DND-41 (cell line): ENCODE measurements at regions not wholly inside any gene's neighbourhood (a gene's known extent, or its start where the extent isn't known, plus 50 kb on each side); places are given as distances from the start of the nearest gene placed in this dataset.

ENCODE experiments used
- ATAC-seq: fragments of 200-7000 bp; cut with Tn5 transposase; 3 replicates; pipeline ENCODE4 v1.9.1; 2021; ENCODE audit warnings: low read depth; ENCODE audit not compliant: insufficient read depth
- DNase-seq: peaks from one replicate; pipeline ENCODE4 v3.0.0-alpha.2; 2020
- H2AFZ ChIP-seq: 2 replicates; pipeline ENCODE4 v1.6.0; 2012; ENCODE audit warnings: low read depth, low read length
- H3K27ac ChIP-seq: 2 replicates; pipeline ENCODE4 v1.5.1; 2012; ENCODE audit warnings: low read length, inconsistent platforms
- H3K27me3 ChIP-seq: fragments of 200-600 bp; sonication (generic); 2 replicates; pipeline ENCODE4 v1.6.0; 2012; ENCODE audit warnings: low read length, mild to moderate bottlenecking, inconsistent platforms; ENCODE audit not compliant: insufficient read depth, poor library complexity
- H3K36me3 ChIP-seq: 2 replicates; pipeline ENCODE4 v1.5.1; 2012; ENCODE audit warnings: low read length, inconsistent platforms; ENCODE audit not compliant: insufficient read depth
- H3K4me1 ChIP-seq: 2 replicates; pipeline ENCODE4 v1.5.1; 2012; ENCODE audit warnings: mild to moderate bottlenecking, low read length; ENCODE audit not compliant: insufficient read depth
- H3K4me2 ChIP-seq: 2 replicates; pipeline ENCODE4 v1.6.0; 2012; ENCODE audit warnings: mild to moderate bottlenecking, moderate library complexity, low read length, inconsistent platforms; ENCODE audit not compliant: insufficient read depth
- H3K4me3 ChIP-seq, 2 experiments: fragments of 200-600 bp in 1 of 2; shearing (Covaris generic) in 1 of 2; 2 replicates each; pipeline ENCODE4 v1.5.1; 2012 to 2016; ENCODE audit warnings: inconsistent platforms in 2 of 2, low read length in 2 of 2, mild to moderate bottlenecking in 2 of 2, low read depth in 1 of 2, moderate library complexity in 1 of 2
- H3K79me2 ChIP-seq: 2 replicates; pipeline ENCODE4 v1.6.0; 2012; ENCODE audit warnings: low read length, inconsistent platforms; ENCODE audit not compliant: insufficient read depth
- H3K9ac ChIP-seq: 2 replicates; pipeline ENCODE4 v1.6.0; 2012; ENCODE audit warnings: low read depth, mild to moderate bottlenecking, inconsistent platforms, low read length, moderate library complexity
- H3K9me3 ChIP-seq: 2 replicates; pipeline ENCODE4 v1.5.1; 2012; ENCODE audit warnings: low read length, moderate library complexity, mild to moderate bottlenecking, inconsistent platforms; ENCODE audit not compliant: insufficient read depth, severe bottlenecking
- H4K20me1 ChIP-seq: 2 replicates; pipeline ENCODE4 v1.6.0; 2012; ENCODE audit warnings: low read length; ENCODE audit not compliant: insufficient read depth
- CTCF ChIP-seq: IDR thresholded peaks from 2 replicates; pipeline ENCODE4 v1.5.1; 2012; ENCODE audit warnings: borderline replicate concordance, low read length, moderate library complexity, mild to moderate bottlenecking; ENCODE audit not compliant: poor library complexity, severe bottlenecking; ENCODE audit errors: extremely low read depth
- EZH2 ChIP-seq: IDR thresholded peaks from 3 replicates; pipeline ENCODE4 v1.6.1; 2012; ENCODE audit warnings: borderline replicate concordance, low read depth, mild to moderate bottlenecking, moderate library complexity, low read length, inconsistent platforms; ENCODE audit not compliant: severe bottlenecking

- Histone ChIP-seq H3K4me3 (no peak overlapping the region), H3K9ac (no peak overlapping the region), H3K4me1 (no peaks in the 10 kb centered on the region), H3K4me2 (no peak overlapping the region), H4K20me1 (no peaks in the 10 kb centered on the region), H3K79me2 (no peaks in the 10 kb centered on the region), H3K9me3 (no peaks in the 10 kb centered on the region), H3K27ac (no peak overlapping the region), H2AFZ (no peak overlapping the region), H3K27me3 (no peaks in the 10 kb centered on the region), H3K36me3 (no peaks in the 10 kb centered on the region)
- DNase-seq (no peak), ATAC-seq (no peak)
- TF ChIP-seq EZH2 (no peak), CTCF (no peak)
These were observed 99.5 kb upstream of the MSX2 start for GRCh38 chr5:174624733-174625522.

- no peak for TF ChIP-seq CTCF
- TF ChIP-seq EZH2, result no peak
- Histone ChIP-seq H3K36me3 (no peaks in the 10 kb centered on the region), H3K9ac (no peak overlapping the region), H3K4me1 (no peaks in the 10 kb centered on the region), H3K27me3 (no peaks in the 10 kb centered on the region), H3K27ac (no peak overlapping the region), H3K9me3 (no peaks in the 10 kb centered on the region), H3K79me2 (no peaks in the 10 kb centered on the region), H3K4me3 (no peak overlapping the region), H3K4me2 (no peak overlapping the region), H2AFZ (no peak overlapping the region), H4K20me1 (no peaks in the 10 kb centered on the region)
- ATAC-seq, result no peak
- DNase-seq, result no peak
These were observed 98.6 kb upstream of the MSX2 start for GRCh38 chr5:174625591-174626350.

GRCh38 chr5:174626369-174626920 is 97.9 kb upstream of the MSX2 start:
- Histone ChIP-seq H3K9me3 (no peaks in the 10 kb centered on the region), H3K79me2 (no peaks in the 10 kb centered on the region), H2AFZ (no peak overlapping the region), H3K27ac (no peak overlapping the region), H3K4me1 (no peaks in the 10 kb centered on the region), H3K27me3 (no peaks in the 10 kb centered on the region), H3K4me2 (no peak overlapping the region), H4K20me1 (no peaks in the 10 kb centered on the region), H3K9ac (no peak overlapping the region), H3K4me3 (no peak overlapping the region), H3K36me3 (no peaks in the 10 kb centered on the region)
- no peak for ATAC-seq
- no peak for DNase-seq
- TF ChIP-seq EZH2, result no peak
- no peak for TF ChIP-seq CTCF
